ENCODE measurements at regions not wholly inside any gene's neighbourhood (a gene's known extent, or its start where the extent isn't known, plus 50 kb on each side); places are given as distances from the start of the nearest gene placed in this dataset.

DNA sequence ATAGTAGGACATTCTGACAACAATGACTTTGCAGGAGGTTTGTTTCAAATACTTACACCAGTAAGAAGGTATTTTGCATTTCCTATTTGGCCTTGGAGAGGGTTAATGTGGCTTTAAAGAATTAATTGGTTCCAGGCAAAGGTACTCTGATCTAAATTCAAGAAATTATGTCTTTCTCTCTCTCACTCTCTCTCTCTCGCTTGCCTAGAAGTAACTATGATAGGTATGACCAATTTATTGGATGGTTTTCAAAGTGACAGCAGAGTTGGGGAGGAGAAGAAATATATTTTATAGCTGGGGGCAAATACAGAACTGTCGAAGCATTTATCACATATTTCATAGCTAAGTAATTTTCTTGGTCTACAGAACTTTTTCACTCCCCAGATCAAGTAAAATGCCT, 116.0 kb downstream of the ATP6V1G3 start:
- H3K4me3 ChIP-seq = no peak overlapping the region
- H3K27me3 ChIP-seq = no peaks in the 10 kb centered on the region
- no peaks in the 10 kb centered on the region for H3K9me3 ChIP-seq
- H3K36me3 ChIP-seq = no peaks in the 10 kb centered on the region
- intact Hi-C loops (cut with DNase I) = no loop called here
- ATAC-seq (no peak), DNase-seq (no peak)
- no peak overlapping the region for H3K27ac ChIP-seq
- no peaks in the 10 kb centered on the region for H3K4me1 ChIP-seq
- TF ChIP-seq POLR2A (IDR thresholded peaks at IDR 0.05) = no peak
- TF ChIP-seq, protein P1, sequence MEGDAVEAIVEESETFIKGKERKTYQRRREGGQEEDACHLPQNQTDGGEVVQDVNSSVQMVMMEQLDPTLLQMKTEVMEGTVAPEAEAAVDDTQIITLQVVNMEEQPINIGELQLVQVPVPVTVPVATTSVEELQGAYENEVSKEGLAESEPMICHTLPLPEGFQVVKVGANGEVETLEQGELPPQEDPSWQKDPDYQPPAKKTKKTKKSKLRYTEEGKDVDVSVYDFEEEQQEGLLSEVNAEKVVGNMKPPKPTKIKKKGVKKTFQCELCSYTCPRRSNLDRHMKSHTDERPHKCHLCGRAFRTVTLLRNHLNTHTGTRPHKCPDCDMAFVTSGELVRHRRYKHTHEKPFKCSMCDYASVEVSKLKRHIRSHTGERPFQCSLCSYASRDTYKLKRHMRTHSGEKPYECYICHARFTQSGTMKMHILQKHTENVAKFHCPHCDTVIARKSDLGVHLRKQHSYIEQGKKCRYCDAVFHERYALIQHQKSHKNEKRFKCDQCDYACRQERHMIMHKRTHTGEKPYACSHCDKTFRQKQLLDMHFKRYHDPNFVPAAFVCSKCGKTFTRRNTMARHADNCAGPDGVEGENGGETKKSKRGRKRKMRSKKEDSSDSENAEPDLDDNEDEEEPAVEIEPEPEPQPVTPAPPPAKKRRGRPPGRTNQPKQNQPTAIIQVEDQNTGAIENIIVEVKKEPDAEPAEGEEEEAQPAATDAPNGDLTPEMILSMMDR (IDR thresholded peaks at IDR 0.05) = no peak
- WGBS (ENCODE audit: insufficient coverage, low coverage, low lambda C conversion rate, missing lambda C conversion rate) = 69% methylated on average over 2 of the region's 2 CpGs

DNA sequence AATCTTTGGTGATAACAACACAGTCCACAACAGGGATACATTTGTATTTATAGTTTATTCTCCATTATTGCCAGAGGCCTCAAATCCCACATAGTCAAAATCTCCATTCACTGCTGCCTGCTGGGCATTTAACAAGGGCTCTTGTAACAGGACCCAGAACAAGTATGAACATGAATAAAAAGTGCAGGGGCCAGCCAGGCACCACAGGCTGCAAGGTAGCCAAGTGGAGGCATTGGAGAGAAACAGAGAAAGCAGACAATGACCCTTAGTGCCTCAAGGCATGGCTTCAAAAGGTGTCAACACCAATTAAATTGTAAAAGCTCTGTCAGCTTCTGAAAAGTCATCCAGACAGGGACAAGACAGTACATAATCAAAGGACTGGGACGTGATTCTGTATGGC, 116.8 kb downstream of the ATP6V1G3 start:
- Histone ChIP-seq H3K36me3 (no peaks in the 10 kb centered on the region), H3K27me3 (no peaks in the 10 kb centered on the region), H3K4me1 (no peaks in the 10 kb centered on the region), H3K27ac (no peak overlapping the region), H3K4me3 (no peak overlapping the region), H3K9me3 (no peaks in the 10 kb centered on the region)
- ATAC-seq (no peak), DNase-seq (no peak)
- TF ChIP-seq, protein P1 (IDR thresholded peaks at IDR 0.05) = no peak
- TF ChIP-seq POLR2A (IDR thresholded peaks at IDR 0.05) = no peak
- intact Hi-C loops (cut with DNase I) = no loop called here
- 80% methylated on average over 1 of the region's 1 CpG for WGBS (ENCODE audit: insufficient coverage, low coverage, low lambda C conversion rate, missing lambda C conversion rate)

DNA sequence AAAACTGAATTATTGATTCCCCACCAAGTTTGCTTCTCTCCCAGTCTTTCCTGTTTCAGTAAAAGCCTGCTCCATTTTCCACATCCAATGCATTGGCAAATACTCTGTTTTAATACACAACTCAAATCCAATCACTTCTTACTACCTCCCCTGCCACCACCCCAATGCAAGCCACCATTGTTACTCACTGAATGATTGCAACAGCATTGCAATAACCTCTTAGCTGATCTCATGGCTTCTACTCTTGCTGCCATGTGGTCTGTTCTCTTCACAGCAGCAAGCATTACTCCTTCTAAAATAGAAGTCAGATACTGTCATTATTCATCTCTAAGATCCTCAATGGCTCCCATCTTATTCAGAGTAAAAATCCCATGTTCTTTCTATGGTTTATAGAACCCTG, 123.4 kb downstream of the ATP6V1G3 start:
- DNase-seq (no peak), ATAC-seq (no peak)
- H3K9me3 ChIP-seq = no peaks in the 10 kb centered on the region
- intact Hi-C loops (cut with DNase I) = no loop called here
- no peak overlapping the region for H3K27ac ChIP-seq
- TF ChIP-seq, protein P1 (IDR thresholded peaks at IDR 0.05) = no peak
- no peak for TF ChIP-seq POLR2A (IDR thresholded peaks at IDR 0.05)
- no peaks in the 10 kb centered on the region for H3K36me3 ChIP-seq
- no peak overlapping the region for H3K4me3 ChIP-seq
- no peaks in the 10 kb centered on the region for H3K27me3 ChIP-seq
- H3K4me1 ChIP-seq = no peaks in the 10 kb centered on the region

DNA sequence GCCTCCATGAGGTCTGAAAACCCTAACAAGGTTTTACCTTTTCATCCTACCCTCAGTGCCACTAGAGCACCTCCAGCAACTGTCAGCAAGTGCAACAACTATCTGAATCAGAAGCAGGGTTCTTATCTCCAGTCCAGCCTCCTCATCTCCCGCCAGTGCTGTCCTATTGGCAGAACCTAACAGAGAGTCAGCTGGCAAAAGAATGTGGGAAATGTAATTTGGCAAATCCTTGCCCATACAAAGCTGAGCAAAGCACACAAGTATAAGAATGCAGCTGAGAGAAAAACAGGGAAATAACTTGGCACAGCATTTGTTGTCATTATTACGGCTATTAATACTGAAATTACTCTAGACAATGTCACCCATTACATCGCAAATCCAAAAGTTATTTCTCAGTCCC, 124.2 kb downstream of the ATP6V1G3 start:
- H3K36me3 ChIP-seq = no peaks in the 10 kb centered on the region
- H3K27me3 ChIP-seq = no peaks in the 10 kb centered on the region
- H3K4me1 ChIP-seq = no peaks in the 10 kb centered on the region
- ATAC-seq = no peak
- DNase-seq = no peak
- H3K27ac ChIP-seq = no peak overlapping the region
- H3K9me3 ChIP-seq = no peaks in the 10 kb centered on the region
- intact Hi-C loops (cut with DNase I) = no loop called here
- no peak overlapping the region for H3K4me3 ChIP-seq
- TF ChIP-seq POLR2A (IDR thresholded peaks at IDR 0.05) = no peak
- TF ChIP-seq, protein P1 (IDR thresholded peaks at IDR 0.05) = no peak
- WGBS (ENCODE audit: insufficient coverage, low coverage, low lambda C conversion rate, missing lambda C conversion rate) = 67% methylated on average over 3 of the region's 3 CpGs

DNA sequence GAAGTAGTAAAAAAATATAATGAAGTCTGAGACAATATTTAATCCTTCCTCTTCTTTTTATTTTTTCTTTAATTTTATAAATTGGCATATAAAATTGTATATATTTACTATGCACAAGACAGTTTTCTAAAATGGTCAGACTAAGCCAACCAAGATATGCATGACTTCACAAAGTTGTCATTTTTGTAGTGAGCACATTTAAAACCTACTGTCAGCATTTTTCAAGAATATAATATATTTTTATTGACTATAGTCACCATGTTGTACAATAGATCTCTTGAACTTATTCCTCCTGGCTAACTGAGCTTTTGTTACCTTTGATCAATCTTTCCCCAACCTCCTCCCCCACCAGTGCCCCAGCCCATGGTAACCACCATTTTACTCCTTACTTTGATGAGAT, 129.2 kb downstream of the ATP6V1G3 start:
- ATAC-seq (no peak), DNase-seq (no peak)
- no peaks in the 10 kb centered on the region for H3K4me1 ChIP-seq
- TF ChIP-seq, protein P1 (IDR thresholded peaks at IDR 0.05) = no peak
- no peak for TF ChIP-seq POLR2A (IDR thresholded peaks at IDR 0.05)
- H3K36me3 ChIP-seq = no peaks in the 10 kb centered on the region
- H3K9me3 ChIP-seq = no peaks in the 10 kb centered on the region
- H3K27me3 ChIP-seq = no peaks in the 10 kb centered on the region
- intact Hi-C loops (cut with DNase I) = no loop called here
- no peak overlapping the region for H3K27ac ChIP-seq
- H3K4me3 ChIP-seq = no peak overlapping the region
